HL-60 (cell line): ENCODE measurements at regions not wholly inside any gene's neighbourhood (a gene's known extent, or its start where the extent isn't known, plus 50 kb on each side); places are given as distances from the start of the nearest gene placed in this dataset.

Source experiments
- DNase-seq, 2 experiments: peaks; one replicate each; pipeline ENCODE4 v3.0.0-alpha.2; 2010 to 2020; ENCODE audit warnings: low read depth in 1 of 2, low spot score in 1 of 2
- H3K27ac ChIP-seq: fragments of 250-450 bp; sonication (Bioruptor Pico); replicated peaks from 2 replicates; pipeline ENCODE4 v1.5.1; 2020; ENCODE audit warnings: mild to moderate bottlenecking, moderate library complexity
- H3K27me3 ChIP-seq: fragments of 250-450 bp; sonication (Bioruptor Pico); 2 replicates; pipeline ENCODE4 v1.5.1; 2021; ENCODE audit warnings: mild to moderate bottlenecking, moderate library complexity; ENCODE audit not compliant: insufficient read depth, poor library complexity, severe bottlenecking
- H3K4me3 ChIP-seq: replicated peaks from 2 replicates; pipeline ENCODE4 v1.5.1; 2011; ENCODE audit warnings: mild to moderate bottlenecking, control low read depth, low read length; ENCODE audit not compliant: insufficient read depth
- GABPA ChIP-seq: IDR thresholded peaks from 2 replicates; pipeline ENCODE4 v1.6.1; 2012; ENCODE audit warnings: low read depth
- POLR2AphosphoS5 ChIP-seq: IDR thresholded peaks from 2 replicates; pipeline ENCODE4 v1.6.1; 2012; ENCODE audit warnings: low read depth
- SPI1 ChIP-seq: IDR thresholded peaks from 2 replicates; pipeline ENCODE4 v1.6.1; 2012; ENCODE audit warnings: low read depth, mild to moderate bottlenecking, borderline replicate concordance
- TF ChIP-seq, protein P1 (sequence below): IDR thresholded peaks from one replicate; pipeline ENCODE4 v1.5.1; 2011; ENCODE audit warnings: low read length, control low read depth, inconsistent platforms; ENCODE audit not compliant: insufficient read depth
- TF ChIP-seq, protein P2 (sequence below): IDR thresholded peaks from 2 replicates; pipeline ENCODE4 v1.6.1; 2012; ENCODE audit warnings: low read depth; ENCODE audit not compliant: insufficient replicate concordance

DNA sequence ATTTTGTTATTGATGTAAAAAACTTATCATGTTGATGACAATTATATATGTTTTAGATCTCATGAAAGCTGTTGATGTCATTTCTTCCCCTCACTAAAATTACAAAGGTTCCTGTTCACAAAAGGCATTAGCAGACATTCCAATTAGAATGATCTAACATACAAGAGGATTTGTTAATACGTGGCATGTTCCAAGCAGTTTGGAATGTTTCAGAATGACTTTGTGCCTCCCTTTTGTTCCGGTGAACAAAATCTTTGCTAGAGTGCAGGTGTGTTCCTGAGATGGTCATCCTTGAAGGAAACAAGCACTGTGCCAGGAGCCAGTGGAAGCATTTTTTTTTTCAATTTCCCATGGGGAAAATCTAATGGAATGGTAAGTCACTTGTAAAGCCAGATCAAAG, 108.0 kb upstream of the KCTD3 start:
- Histone ChIP-seq H3K27me3 (no peaks in the 10 kb centered on the region), H3K4me3 (no peak overlapping the region), H3K27ac (no peak overlapping the region)
- TF ChIP-seq, protein P1, sequence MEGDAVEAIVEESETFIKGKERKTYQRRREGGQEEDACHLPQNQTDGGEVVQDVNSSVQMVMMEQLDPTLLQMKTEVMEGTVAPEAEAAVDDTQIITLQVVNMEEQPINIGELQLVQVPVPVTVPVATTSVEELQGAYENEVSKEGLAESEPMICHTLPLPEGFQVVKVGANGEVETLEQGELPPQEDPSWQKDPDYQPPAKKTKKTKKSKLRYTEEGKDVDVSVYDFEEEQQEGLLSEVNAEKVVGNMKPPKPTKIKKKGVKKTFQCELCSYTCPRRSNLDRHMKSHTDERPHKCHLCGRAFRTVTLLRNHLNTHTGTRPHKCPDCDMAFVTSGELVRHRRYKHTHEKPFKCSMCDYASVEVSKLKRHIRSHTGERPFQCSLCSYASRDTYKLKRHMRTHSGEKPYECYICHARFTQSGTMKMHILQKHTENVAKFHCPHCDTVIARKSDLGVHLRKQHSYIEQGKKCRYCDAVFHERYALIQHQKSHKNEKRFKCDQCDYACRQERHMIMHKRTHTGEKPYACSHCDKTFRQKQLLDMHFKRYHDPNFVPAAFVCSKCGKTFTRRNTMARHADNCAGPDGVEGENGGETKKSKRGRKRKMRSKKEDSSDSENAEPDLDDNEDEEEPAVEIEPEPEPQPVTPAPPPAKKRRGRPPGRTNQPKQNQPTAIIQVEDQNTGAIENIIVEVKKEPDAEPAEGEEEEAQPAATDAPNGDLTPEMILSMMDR: no peak
- TF ChIP-seq POLR2AphosphoS5 (no peak), GABPA (no peak), SPI1 (no peak)
- TF ChIP-seq, protein P2, sequence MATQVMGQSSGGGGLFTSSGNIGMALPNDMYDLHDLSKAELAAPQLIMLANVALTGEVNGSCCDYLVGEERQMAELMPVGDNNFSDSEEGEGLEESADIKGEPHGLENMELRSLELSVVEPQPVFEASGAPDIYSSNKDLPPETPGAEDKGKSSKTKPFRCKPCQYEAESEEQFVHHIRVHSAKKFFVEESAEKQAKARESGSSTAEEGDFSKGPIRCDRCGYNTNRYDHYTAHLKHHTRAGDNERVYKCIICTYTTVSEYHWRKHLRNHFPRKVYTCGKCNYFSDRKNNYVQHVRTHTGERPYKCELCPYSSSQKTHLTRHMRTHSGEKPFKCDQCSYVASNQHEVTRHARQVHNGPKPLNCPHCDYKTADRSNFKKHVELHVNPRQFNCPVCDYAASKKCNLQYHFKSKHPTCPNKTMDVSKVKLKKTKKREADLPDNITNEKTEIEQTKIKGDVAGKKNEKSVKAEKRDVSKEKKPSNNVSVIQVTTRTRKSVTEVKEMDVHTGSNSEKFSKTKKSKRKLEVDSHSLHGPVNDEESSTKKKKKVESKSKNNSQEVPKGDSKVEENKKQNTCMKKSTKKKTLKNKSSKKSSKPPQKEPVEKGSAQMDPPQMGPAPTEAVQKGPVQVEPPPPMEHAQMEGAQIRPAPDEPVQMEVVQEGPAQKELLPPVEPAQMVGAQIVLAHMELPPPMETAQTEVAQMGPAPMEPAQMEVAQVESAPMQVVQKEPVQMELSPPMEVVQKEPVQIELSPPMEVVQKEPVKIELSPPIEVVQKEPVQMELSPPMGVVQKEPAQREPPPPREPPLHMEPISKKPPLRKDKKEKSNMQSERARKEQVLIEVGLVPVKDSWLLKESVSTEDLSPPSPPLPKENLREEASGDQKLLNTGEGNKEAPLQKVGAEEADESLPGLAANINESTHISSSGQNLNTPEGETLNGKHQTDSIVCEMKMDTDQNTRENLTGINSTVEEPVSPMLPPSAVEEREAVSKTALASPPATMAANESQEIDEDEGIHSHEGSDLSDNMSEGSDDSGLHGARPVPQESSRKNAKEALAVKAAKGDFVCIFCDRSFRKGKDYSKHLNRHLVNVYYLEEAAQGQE: no peak
- DNase-seq: no peak

DNA sequence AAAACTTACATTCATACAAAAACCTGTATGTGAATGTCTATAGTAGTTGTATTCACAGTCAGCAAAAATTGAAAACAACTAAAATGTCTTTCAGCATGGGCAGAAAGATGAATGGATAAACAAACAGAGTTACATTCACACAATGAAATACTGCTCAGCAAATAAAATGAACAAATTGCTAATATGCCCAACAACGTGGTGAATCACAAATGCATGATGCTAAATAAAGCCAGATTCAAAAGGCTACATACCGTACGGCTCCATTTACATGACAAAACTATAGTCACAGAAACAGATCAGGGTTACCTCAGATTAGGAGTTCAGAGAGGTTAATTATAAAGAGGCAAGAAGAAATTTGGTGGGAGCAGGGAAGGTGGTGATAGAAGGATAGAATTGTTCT, 100.7 kb upstream of the KCTD3 start:
- DNase-seq: no peak
- no peak overlapping the region for H3K27ac ChIP-seq
- no peak overlapping the region for H3K4me3 ChIP-seq
- no peaks in the 10 kb centered on the region for H3K27me3 ChIP-seq
- TF ChIP-seq SPI1 (no peak), GABPA (no peak), POLR2AphosphoS5 (no peak)
- TF ChIP-seq, protein P2: no peak
- TF ChIP-seq, protein P1: no peak

DNA sequence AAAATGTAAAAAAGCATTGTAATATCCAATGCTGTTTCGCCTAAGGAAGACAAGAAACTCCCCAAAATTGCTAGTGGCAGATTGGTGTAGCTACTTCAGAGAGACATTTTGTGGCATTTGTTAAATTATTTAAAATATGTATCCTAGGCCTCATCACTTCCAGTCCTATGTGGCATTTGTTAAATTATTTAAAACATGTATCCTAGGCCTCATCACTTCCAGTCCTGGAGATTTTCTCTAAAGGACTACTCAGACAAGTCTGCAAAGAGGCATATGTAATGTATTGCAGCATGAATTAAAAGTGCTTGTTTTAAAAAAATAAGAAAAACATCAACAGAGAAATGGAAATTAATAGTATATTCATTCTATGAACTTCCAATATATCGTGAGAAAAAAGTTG, 95.6 kb upstream of the KCTD3 start:
- TF ChIP-seq, protein P2: no peak
- TF ChIP-seq GABPA (no peak), POLR2AphosphoS5 (no peak)
- TF ChIP-seq, protein P1: no peak

More for the DNA sequence above, 95.6 kb upstream of the KCTD3 start:
- DNase-seq: no peak
- Histone ChIP-seq H3K27ac (no peak overlapping the region), H3K4me3 (no peak overlapping the region), H3K27me3 (no peaks in the 10 kb centered on the region)
